Adrenal gland (tissue), 5 donors: ENCODE measurements at regions not wholly inside any gene's neighbourhood (a gene's known extent, or its start where the extent isn't known, plus 50 kb on each side); places are given as distances from the start of the nearest gene placed in this dataset.

ENCODE experiments used
- POLR2A ChIP-seq, 2 donors: fragments of 450-650 bp; IDR thresholded peaks; one replicate each; pipeline ENCODE4 v1.6.1; 2017; ENCODE audit warnings: antibody characterized with exemption in 2 of 2, mild to moderate bottlenecking in 2 of 2, moderate library complexity in 1 of 2
- TF ChIP-seq, protein P1 (sequence below), 6 experiments: fragments of 450-650 bp in 4 of 6; fragments of 200-600 bp in 2 of 6; sonication (generic) in 1 of 6; IDR thresholded peaks; 1 replicate in 5 of 6; 2 replicates in 1 of 6; pipeline versions ENCODE4 v1.5.1 to v1.8.0; 2016 to 2021; ENCODE audit warnings: antibody characterized with exemption in 6 of 6, mild to moderate bottlenecking in 2 of 6, moderate library complexity in 1 of 6
- donor health status: DM: no; HTN: no; CAD: no.

DNA sequence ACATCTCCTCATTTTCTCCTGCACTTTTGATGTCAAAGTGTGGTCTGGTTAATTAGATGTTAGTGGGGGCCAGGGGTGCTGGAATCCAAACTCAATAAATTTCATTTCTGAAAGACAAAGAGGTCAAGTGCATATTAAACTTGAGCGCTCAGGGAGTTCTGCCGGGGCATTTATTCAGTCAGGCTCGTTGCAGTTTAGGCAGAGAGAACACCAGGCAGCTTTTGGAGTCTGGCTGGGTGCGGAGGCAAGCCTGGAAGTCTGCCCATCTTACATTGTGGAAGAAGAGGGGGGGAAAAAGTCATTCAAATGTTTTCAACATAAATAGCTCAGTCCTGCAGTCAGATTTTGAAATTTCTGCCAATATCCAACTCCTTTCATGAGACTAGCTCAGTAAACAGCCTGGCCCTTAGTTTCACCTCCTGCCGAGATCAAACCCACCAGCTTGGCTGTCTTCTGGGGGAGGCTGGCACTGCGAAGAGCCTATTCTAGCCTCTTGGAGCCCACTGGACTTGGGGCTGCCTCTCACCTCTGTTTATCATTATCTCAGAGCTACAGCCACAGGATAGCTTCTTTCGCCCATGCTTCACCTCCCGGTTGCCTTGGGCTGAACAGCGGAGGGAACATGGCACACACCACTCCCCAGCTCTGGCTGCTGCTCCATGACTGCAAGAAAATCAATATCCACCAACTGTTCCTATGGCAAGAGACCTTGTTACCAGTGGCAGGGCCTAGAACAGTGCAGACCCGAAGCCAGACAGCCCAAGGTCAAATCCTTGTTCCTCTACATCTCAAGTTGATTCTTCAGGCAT lies 177.4 kb upstream of the CDH5 start:
- TF ChIP-seq, protein P1, sequence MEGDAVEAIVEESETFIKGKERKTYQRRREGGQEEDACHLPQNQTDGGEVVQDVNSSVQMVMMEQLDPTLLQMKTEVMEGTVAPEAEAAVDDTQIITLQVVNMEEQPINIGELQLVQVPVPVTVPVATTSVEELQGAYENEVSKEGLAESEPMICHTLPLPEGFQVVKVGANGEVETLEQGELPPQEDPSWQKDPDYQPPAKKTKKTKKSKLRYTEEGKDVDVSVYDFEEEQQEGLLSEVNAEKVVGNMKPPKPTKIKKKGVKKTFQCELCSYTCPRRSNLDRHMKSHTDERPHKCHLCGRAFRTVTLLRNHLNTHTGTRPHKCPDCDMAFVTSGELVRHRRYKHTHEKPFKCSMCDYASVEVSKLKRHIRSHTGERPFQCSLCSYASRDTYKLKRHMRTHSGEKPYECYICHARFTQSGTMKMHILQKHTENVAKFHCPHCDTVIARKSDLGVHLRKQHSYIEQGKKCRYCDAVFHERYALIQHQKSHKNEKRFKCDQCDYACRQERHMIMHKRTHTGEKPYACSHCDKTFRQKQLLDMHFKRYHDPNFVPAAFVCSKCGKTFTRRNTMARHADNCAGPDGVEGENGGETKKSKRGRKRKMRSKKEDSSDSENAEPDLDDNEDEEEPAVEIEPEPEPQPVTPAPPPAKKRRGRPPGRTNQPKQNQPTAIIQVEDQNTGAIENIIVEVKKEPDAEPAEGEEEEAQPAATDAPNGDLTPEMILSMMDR (IDR thresholded peaks at IDR 0.05): no peak
- no peak for TF ChIP-seq POLR2A (IDR thresholded peaks at IDR 0.05)
